ENCODE measurements at regions not wholly inside any gene's neighbourhood (a gene's known extent, or its start where the extent isn't known, plus 50 kb on each side); places are given as distances from the start of the nearest gene placed in this dataset.
A peak's percentile ranks its signal among the peaks of the same experiment; 100 is the strongest.
"Not testable (repeated sequence)": the region's sequence is repeated elsewhere in the genome, so short reads cannot be mapped to it uniquely, and the experiment has no call there.

DNA sequence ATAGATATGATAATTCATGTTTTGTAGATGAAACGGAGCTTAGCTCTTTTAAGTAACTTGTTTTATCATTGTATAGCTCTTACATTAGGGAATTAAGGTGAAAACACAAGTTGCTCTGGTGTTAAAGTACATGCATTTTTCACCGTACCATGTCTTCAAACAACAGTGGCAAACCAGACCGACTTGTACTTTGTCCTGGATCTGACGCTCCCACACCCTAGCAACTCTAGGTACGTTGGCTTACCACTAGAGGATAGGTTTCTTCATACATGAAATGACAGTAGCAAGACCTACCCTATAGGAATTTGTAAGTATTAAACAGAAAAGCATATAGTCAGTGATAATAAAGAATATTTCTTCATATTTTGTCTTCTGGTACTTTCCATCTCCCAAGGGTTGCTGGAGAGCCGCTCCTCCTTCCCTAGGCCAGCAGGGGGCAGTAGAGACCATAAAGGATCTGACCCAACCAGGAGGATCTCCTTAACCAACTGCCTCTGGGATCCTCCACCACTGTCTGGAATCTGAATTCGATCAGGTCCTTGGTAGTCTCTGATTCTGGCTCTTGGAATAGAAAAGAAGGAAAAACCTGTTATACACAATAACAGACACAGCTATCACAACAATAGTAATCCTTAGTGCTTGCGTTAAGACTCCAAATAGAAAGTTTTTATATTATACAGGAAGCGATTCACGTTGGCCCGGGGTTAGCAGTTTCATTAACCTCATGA is 136.7 kb downstream of the CAVIN4 start:
- DNase-seq (ENCODE audit: low read depth in 2 of 2), result peak; percentile 17 to 21

DNA sequence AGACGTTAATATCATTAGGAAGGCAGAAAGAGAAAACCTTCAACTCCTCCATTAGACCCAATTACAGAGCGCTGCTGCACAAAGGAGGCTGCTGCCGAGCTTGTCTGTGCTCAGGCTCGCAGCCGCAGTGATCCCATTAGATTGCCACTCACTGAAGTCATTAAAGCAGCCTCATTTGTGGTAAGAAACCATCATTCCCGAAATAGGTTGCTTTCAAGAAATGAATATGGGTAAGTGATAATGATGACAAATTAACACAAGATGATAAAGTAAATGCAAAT is 137.2 kb downstream of the CAVIN4 start:
- no peak for DNase-seq (ENCODE audit: low read depth in 2 of 2)

DNA sequence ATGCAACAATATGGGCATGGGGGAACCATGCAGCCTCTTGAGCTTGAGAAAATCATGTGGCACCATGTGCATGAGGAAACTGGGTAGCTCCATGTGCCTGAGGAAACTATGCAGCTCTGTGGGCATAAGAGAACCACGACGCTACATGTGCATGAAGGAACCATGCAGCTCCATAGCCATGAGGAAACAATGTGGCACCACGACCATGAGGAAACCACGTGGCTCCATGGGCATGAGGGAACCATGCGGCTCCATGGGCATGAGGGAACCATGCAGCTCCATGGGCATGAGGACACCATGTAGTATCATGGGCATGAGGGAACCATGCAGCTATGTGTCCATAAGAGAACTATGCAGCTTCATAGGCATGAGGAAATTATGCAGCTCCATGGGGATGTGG is 140.8 kb downstream of the CAVIN4 start:
- DNase-seq (ENCODE audit: low read depth in 2 of 2), result no peak

DNA sequence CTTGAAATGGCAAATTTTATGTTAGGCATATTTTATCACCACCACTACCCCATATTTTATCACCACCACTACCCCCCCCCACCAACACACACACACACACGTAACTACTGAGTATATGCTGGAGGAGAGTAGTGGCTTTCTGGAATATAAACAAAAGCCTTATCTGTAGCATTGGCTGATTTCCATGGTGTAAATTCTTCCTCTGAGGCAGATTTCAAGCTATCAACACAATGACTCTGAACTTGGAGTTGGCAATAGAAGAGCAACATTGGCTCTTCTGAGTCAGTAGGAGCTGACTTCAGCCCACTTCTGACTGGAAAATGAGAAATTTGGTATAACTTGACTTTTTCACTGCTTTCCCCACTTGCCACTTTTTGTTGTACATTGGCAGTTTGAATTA is 143.0 kb downstream of the CAVIN4 start:
- peak in 1 of 2 experiments; percentile 8 for DNase-seq (ENCODE audit: low read depth in 2 of 2)

GRCh38 chr9:100724886-100725285 is 147.0 kb downstream of the CAVIN4 start:
- DNase-seq (ENCODE audit: low read depth in 2 of 2), result no peak

GRCh38 chr9:100725371-100725770 is 147.5 kb downstream of the CAVIN4 start:
- DNase-seq (ENCODE audit: low read depth in 2 of 2), result no peak

GRCh38 chr9:100729336-100729895 is 151.5 kb downstream of the CAVIN4 start:
- DNase-seq (ENCODE audit: low read depth in 2 of 2), result no peak

DNA sequence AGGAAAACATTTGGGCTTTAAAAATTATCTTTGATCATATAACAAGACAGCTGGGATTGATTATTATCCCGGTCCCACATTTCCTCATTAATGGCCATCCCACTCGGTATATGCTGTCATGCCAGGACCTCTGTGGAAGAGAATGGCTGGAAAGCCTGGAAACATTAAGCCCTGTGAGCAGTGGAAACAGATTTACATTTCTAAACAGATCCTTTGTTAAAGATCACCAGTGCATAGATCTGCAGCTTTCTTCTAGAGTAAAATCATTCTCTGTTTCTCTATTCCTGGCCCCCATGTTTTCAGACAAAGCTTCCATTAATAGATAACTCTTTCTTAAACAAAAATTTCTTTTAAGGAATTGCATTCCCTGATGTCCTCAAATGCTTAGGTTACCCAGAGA is 152.2 kb downstream of the CAVIN4 start:
- DNase-seq (ENCODE audit: low read depth in 2 of 2), result no peak

GRCh38 chr9:100731038-100731556 is 153.2 kb downstream of the CAVIN4 start:
- no peak for DNase-seq (ENCODE audit: low read depth in 2 of 2)

- DNase-seq (ENCODE audit: low read depth in 2 of 2), result no peak
These were observed 153.7 kb downstream of the CAVIN4 start for GRCh38 chr9:100731557-100731956.

DNA sequence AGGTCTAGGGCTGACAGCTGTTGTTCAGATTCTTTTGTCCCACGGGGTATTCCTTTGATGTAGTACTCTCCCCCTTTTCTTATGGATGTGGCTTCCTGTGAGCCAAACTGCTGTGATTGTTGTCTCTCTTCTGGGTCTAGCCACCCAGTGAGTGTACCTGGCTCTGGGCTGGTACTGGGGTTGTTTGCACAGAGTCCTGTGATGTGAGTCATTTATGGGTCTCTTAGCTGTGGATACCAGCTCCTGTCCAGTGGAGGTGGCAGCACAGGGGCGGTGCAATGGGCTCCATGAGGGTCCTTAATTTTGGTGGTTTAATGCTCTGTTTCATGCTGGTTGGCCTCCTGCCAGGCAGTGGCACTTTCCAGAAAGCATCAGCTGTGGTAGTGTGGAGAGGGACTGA is 161.3 kb downstream of the CAVIN4 start:
- no peak for DNase-seq (ENCODE audit: low read depth in 2 of 2)

DNA sequence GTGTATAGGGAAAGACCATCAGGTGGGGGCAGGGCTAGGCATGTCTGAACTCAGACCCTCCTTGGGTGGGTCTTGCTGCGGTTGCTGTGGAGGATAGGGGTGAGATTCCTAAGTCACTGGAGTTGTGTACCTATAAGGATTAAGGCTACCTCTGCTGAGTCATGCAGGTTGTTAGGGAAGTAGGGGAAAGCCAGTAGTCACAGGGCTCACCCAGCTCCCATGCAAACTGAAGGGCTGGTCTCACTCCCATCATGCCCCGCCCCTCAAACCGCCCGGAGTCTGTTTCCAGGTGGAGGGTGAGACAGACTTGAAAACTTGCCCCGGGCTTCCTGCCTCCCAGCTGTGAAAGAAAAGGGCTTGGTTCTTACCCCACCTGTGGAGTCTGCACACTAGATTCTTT is 161.8 kb downstream of the CAVIN4 start:
- DNase-seq (ENCODE audit: low read depth in 2 of 2), result no peak

DNA sequence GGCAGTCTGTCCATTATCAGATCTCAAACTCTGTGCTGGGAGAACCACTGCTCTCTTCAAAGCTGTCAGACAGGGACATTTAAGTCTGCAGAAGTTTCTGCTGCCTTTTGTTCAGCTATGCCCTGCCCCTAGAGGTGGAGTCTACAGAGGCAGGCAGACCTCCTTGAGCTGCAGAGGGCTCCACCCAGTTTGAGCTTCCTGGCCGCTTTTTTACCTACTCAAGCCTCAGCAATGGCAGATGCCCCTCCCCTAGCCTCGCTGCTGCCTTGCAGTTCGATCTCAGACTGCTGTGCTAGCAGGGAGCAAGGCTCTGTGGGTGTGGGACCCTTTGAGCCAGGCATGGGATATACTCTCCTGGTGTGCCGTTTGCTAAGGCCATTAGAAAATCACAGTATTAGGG is 171.1 kb downstream of the CAVIN4 start:
- DNase-seq (ENCODE audit: low read depth in 2 of 2), result not testable (repeated sequence)

DNA sequence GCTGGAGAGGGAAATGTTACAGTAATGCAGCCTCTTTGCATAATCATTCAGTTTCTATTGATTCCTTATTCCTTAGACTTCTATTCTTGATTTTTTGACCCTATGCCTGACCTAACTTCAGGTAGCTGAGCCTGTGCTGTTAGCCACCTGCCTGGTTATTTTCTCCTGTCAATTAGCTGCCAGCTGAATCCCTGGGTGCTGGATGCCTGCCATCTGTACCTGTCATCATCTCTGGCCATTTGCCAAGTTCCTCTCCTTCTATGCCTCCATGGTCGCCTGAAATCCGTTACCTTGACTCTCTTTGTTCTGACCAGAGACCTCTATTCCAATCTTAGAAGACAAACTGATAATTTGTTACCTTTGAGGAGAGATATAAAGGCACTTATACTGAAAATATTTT is 178.3 kb downstream of the CAVIN4 start:
- DNase-seq (ENCODE audit: low read depth in 2 of 2), result no peak

DNA sequence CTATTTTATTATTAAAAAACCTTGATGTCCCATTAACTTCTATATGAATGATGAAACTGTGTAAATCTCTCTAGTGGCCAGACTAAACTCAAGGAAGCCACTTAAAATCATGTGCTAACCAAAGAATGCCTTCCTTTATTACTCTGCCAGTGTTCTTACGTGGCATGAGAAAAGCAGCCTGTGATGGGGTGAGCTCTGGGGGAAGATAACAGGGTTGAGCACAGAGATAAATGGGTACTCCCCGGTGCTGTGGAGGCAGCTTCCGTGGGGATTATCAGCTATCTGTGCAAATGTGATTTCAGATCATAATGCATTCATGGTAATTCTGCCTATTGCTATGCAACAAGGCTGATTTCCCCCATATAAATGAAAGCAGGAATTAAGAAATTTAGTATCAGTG is 181.3 kb downstream of the CAVIN4 start:
- no peak for DNase-seq (ENCODE audit: low read depth in 2 of 2)

GRCh38 chr9:100761276-100761802 is 183.5 kb downstream of the CAVIN4 start:
- no peak for DNase-seq (ENCODE audit: low read depth in 2 of 2)

GRCh38 chr9:100774326-100774725 is 196.4 kb downstream of the CAVIN4 start:
- no peak for DNase-seq (ENCODE audit: low read depth in 2 of 2)

DNA sequence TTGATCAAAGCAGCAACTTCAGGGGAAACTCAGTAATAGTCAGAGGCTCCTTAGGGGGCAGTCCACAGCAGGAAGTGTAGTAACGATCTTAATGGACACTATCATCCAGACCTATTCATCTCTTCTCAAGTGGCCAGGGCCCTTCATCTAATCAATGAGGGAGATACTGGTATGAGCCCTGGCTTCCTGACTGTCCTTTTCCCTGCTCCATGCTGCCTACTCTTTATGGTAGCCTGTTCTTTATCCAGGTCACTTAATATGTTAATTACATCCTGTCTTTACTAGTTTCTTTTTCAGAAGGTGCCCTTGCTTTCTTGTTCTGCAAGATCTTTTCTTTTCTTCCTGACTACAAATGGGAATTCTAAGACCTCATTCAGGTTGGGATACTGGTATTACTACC is 197.1 kb downstream of the CAVIN4 start:
- no peak for DNase-seq (ENCODE audit: low read depth in 2 of 2)

DNA sequence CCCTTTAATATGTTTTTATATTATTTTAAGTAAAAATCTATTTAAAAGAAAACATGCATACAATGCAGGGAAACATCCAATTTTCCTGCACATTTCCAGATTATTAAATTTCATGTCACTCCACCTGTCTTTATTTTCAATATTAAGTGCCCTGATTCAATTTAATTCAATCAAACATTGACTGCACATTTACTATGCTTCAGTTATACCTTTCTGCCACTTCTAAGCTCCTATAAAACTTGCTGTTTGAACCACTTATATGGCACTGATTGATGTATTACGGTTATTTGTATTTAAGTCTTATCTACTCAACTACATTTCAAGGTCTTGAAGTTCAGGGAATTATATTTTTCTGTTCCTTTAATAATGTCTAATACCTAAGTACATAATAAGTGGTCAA is 198.0 kb downstream of the CAVIN4 start:
- no peak for DNase-seq (ENCODE audit: low read depth in 2 of 2)

GRCh38 chr9:100784755-100785154 is 206.9 kb downstream of the CAVIN4 start:
- no peak for DNase-seq (ENCODE audit: low read depth in 2 of 2)

GRCh38 chr9:100785946-100786345 is 208.1 kb downstream of the CAVIN4 start:
- no peak for DNase-seq (ENCODE audit: low read depth in 2 of 2)

DNA sequence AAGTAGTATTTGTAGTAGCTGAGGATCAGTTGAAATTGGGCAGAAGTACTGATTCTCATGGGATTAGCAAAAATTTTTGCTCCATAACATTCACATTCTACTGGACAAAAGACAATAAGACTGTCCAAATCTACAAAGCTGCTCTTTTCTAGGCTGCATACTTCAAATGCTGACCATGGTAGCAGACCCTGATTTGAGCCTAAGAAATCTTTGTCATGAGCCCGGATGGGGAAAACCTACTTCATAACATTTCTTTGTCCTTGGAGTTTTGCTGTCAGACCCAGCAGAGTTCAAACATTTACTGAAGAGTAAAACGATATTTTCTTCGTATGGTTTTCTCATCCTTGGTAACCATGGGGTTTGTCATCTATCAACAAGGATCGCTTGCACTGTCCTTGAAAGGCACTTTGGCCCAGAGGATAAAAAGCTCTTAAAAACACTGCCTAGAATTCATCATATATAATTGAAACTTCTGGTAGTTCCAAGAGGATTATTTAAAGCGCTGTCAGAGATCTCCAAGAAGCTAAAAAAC is 216.9 kb downstream of the CAVIN4 start:
- DNase-seq (ENCODE audit: low read depth in 2 of 2), result no peak

DNA sequence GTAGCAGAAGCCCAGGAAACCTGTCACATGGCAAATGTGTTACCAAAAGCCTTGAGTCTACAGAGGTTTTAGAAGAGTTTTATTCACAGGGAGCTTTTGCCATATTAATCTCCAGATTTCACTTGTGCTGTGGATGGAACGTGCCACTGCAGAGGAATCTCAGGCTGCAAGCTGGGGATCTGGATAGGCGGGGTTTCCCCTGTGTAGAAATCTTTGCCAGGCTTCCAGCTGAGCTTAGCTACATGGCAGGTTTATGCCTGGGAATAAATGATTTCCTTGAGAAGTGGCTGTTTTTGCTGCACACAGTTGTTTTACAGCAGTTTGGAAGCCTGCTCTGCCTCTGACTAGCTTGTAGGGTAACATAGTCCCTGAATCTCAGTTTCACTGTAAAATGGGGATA is 224.6 kb upstream of the PLPPR1 start:
- no peak for DNase-seq (ENCODE audit: low read depth in 2 of 2)
